Natural killer cell (primary cell): ENCODE measurements at regions not wholly inside any gene's neighbourhood (a gene's known extent, or its start where the extent isn't known, plus 50 kb on each side); places are given as distances from the start of the nearest gene placed in this dataset.

Experiments used
- ATAC-seq, 3 donors: fragments of 150-1000 bp in 2 of 3; fragments of 200-7000 bp in 1 of 3; cut with Tn5 transposase; 1 replicate in 1 of 3; 2 replicates in 2 of 3; pipeline ENCODE4 v1.10.0; 2021; ENCODE audit warnings: mild to moderate bottlenecking in 2 of 3, moderate library complexity in 2 of 3
- DNase-seq, 2 donors: peaks; one replicate each; pipeline versions ENCODE4 v3.0.0 to v3.0.0-alpha.2; 2013 to 2021; ENCODE audit warnings: mixed read lengths in 1 of 2
- H3K27ac ChIP-seq: one replicate; pipeline ENCODE4 v1.5.1; 2013; ENCODE audit warnings: mild to moderate bottlenecking, low read length
- H3K27me3 ChIP-seq: one replicate; pipeline ENCODE4 v1.6.1; 2013; ENCODE audit warnings: low read length; ENCODE audit not compliant: control insufficient read depth, insufficient read depth
- H3K36me3 ChIP-seq: one replicate; pipeline ENCODE4 v1.6.1; 2013; ENCODE audit warnings: low read length; ENCODE audit not compliant: control insufficient read depth, insufficient read depth
- H3K4me1 ChIP-seq: one replicate; pipeline ENCODE4 v1.6.1; 2013; ENCODE audit warnings: low read length; ENCODE audit not compliant: control insufficient read depth, insufficient read depth
- H3K4me3 ChIP-seq: one replicate; pipeline ENCODE4 v1.5.1; 2013; ENCODE audit warnings: low read length
- H3K9me3 ChIP-seq: one replicate; pipeline ENCODE4 v1.6.1; 2013; ENCODE audit warnings: low read length; ENCODE audit not compliant: control insufficient read depth, insufficient read depth
- H3K27ac Mint-ChIP-seq, 2 donors: one replicate each; pipeline ENCODE4 v1.8.0; 2022; ENCODE audit warnings: mild to moderate bottlenecking in 2 of 2, mixed read lengths in 2 of 2, moderate library complexity in 1 of 2
- H3K27me3 Mint-ChIP-seq, 2 donors: one replicate each; pipeline ENCODE4 v1.8.0; 2022; ENCODE audit warnings: low read depth in 2 of 2, mixed read lengths in 2 of 2
- H3K36me3 Mint-ChIP-seq: one replicate; pipeline ENCODE4 v1.8.0; 2022; ENCODE audit warnings: mixed read lengths
- H3K4me1 Mint-ChIP-seq, 2 donors: one replicate each; pipeline ENCODE4 v1.8.0; 2022; ENCODE audit warnings: mixed read lengths in 2 of 2
- H3K4me3 Mint-ChIP-seq: one replicate; pipeline ENCODE4 v1.8.0; 2022; ENCODE audit warnings: mild to moderate bottlenecking, moderate library complexity, mixed read lengths
- H3K9me3 Mint-ChIP-seq, 2 donors: one replicate each; pipeline ENCODE4 v1.8.0; 2022; ENCODE audit warnings: mixed read lengths in 2 of 2
- CTCF ChIP-seq: fragments of 200-600 bp; IDR thresholded peaks from one replicate; pipeline ENCODE4 v1.8.0; 2022; ENCODE audit warnings: antibody characterized with exemption
- WGBS: methylation state at CpG from one replicate; pipeline ENCODE4 v1.1.7; 2013; ENCODE audit warnings: missing lambda C conversion rate; ENCODE audit not compliant: insufficient coverage; 5-methylcytosine and 5-hydroxymethylcytosine counted together
- intact Hi-C: fragments of 100-400 bp; cut with micrococcal nuclease; formaldehyde crosslinking; loops from one replicate; pipeline ENCODE4 v1.14.2; 2022

- H3K9me3 Mint-ChIP-seq = no peaks in the 10 kb centered on the region
- intact Hi-C loops = no loop called here
- Histone ChIP-seq H3K4me3 (no peak overlapping the region), H3K27ac (no peak overlapping the region), H3K4me1 (no peaks in the 10 kb centered on the region), H3K27me3 (no peaks in the 10 kb centered on the region), H3K9me3 (no peaks in the 10 kb centered on the region), H3K36me3 (no peaks in the 10 kb centered on the region)
- no peaks in the 10 kb centered on the region for H3K4me1 Mint-ChIP-seq
- no peaks in the 10 kb centered on the region for H3K36me3 Mint-ChIP-seq
- 59% methylated on average over 9 of the region's 9 CpGs for WGBS
- H3K27me3 Mint-ChIP-seq = peaks cover 3 to 22% of the 10 kb centered on the region in 2 donors
- no peak for TF ChIP-seq CTCF
- no peak overlapping the region for H3K27ac Mint-ChIP-seq
- no peak overlapping the region for H3K4me3 Mint-ChIP-seq
- DNase-seq (no peak), ATAC-seq (no peak)
These were observed 329.7 kb downstream of the UQCRFS1 start for GRCh38 chr19:28883241-28883693.

- Histone ChIP-seq H3K4me3 (no peak overlapping the region), H3K4me1 (no peaks in the 10 kb centered on the region), H3K9me3 (no peaks in the 10 kb centered on the region), H3K27me3 (no peaks in the 10 kb centered on the region), H3K36me3 (no peaks in the 10 kb centered on the region), H3K27ac (no peak overlapping the region)
- no peak for TF ChIP-seq CTCF
- Mint-ChIP-seq H3K27me3 (peaks cover 3 to 22% of the 10 kb centered on the region in 2 donors), H3K4me1 (no peaks in the 10 kb centered on the region), H3K9me3 (no peaks in the 10 kb centered on the region), H3K36me3 (no peaks in the 10 kb centered on the region), H3K4me3 (no peak overlapping the region), H3K27ac (no peak overlapping the region)
- ATAC-seq (no peak), DNase-seq (no peak)
- 57% methylated on average over 6 of the region's 6 CpGs for WGBS
- intact Hi-C loops = no loop called here
These were observed 330.1 kb downstream of the UQCRFS1 start for GRCh38 chr19:28882818-28883217.

- H3K4me1 ChIP-seq = no peaks in the 10 kb centered on the region
- no peak overlapping the region for H3K4me3 Mint-ChIP-seq
- intact Hi-C loops = no loop called here
These were observed 331.3 kb downstream of the UQCRFS1 start for GRCh38 chr19:28881616-28882015.

More at GRCh38 chr19:28881616-28882015, 331.3 kb downstream of the UQCRFS1 start:
- H3K4me3 ChIP-seq = no peak overlapping the region
- no peak for ATAC-seq
- no peaks in the 10 kb centered on the region for H3K9me3 ChIP-seq
- no peak overlapping the region for H3K27ac ChIP-seq
- no peaks in the 10 kb centered on the region for H3K4me1 Mint-ChIP-seq
- no peaks in the 10 kb centered on the region for H3K36me3 Mint-ChIP-seq
- no peak overlapping the region for H3K27ac Mint-ChIP-seq
- TF ChIP-seq CTCF = no peak
- no peaks in the 10 kb centered on the region for H3K36me3 ChIP-seq
- H3K27me3 ChIP-seq = no peaks in the 10 kb centered on the region
- peaks cover 3 to 19% of the 10 kb centered on the region in 2 donors for H3K27me3 Mint-ChIP-seq
- WGBS = 37% methylated on average over 8 of the region's 8 CpGs
- no peaks in the 10 kb centered on the region for H3K9me3 Mint-ChIP-seq
- DNase-seq = no peak
